Adrenal gland (tissue), 9 donors: ENCODE measurements at regions not wholly inside any gene's neighbourhood (a gene's known extent, or its start where the extent isn't known, plus 50 kb on each side); places are given as distances from the start of the nearest gene placed in this dataset.

ENCODE experiments used
- DNase-seq, 7 donors: peaks; one replicate each; pipeline ENCODE4 v3.0.0-alpha.2; 2019 to 2020
- H3K27ac ChIP-seq, 5 donors: fragments of 200-600 bp; sonication (generic) in 4 of 5; 1 replicate in 3 of 5; 2 replicates in 2 of 5; pipeline versions ENCODE4 v1.5.1 to v1.8.0; 2016 to 2020; ENCODE audit warnings: mild to moderate bottlenecking in 1 of 5
- H3K27me3 ChIP-seq: fragments of 200-600 bp; 2 replicates; pipeline ENCODE4 v1.8.0; 2021
- H3K36me3 ChIP-seq, 2 donors: fragments of 200-600 bp; replicated peaks in 1 of 2; 1 replicate in 1 of 2; 2 replicates in 1 of 2; pipeline versions ENCODE4 v1.5.1 to v1.8.0; 2018 to 2022
- H3K4me1 ChIP-seq, 2 donors: fragments of 200-600 bp; replicated peaks in 1 of 2; 1 replicate in 1 of 2; 2 replicates in 1 of 2; pipeline versions ENCODE4 v1.5.1 to v1.8.0; 2018 to 2021
- H3K4me3 ChIP-seq, 4 donors: fragments of 200-600 bp; sonication (generic) in 3 of 4; one replicate each; pipeline ENCODE4 v1.5.1; 2016 to 2018
- H3K9me3 ChIP-seq, 3 donors: fragments of 200-600 bp; sonication (generic) in 1 of 3; replicated peaks in 1 of 3; 1 replicate in 2 of 3; 2 replicates in 1 of 3; pipeline versions ENCODE4 v1.5.1 to v1.8.0; 2016 to 2021
- POLR2A ChIP-seq, 2 donors: fragments of 450-650 bp; IDR thresholded peaks; one replicate each; pipeline ENCODE4 v1.6.1; 2017; ENCODE audit warnings: antibody characterized with exemption in 2 of 2, mild to moderate bottlenecking in 2 of 2, moderate library complexity in 1 of 2
- WGBS, 4 donors: extraction: QIAGEN DNeasy Blood & Tissue Kit in 2 of 4; methylation state at CpG; one replicate each; pipeline versions ENCODE4 v1.1.5 to v1.1.7; 2013 to 2017; 5-methylcytosine and 5-hydroxymethylcytosine counted together
- intact Hi-C, 2 donors: fragments of 100-400 bp; cut with DNase I; formaldehyde crosslinking; loops; one replicate each; pipeline versions ENCODE4 v1.14.1 to v1.15.0; 2022 to 2023
- TF ChIP-seq, protein P1 (sequence below), 6 experiments: fragments of 450-650 bp in 4 of 6; fragments of 200-600 bp in 2 of 6; sonication (generic) in 1 of 6; IDR thresholded peaks; 1 replicate in 5 of 6; 2 replicates in 1 of 6; pipeline versions ENCODE4 v1.5.1 to v1.8.0; 2016 to 2021; ENCODE audit warnings: antibody characterized with exemption in 6 of 6, mild to moderate bottlenecking in 2 of 6, moderate library complexity in 1 of 6
- donor health status: healthy with polysubstance abuse.
- donor health status: Bipolar disorder and iron deficiency.
- donor health status: DM: yes; HTN: yes; CAD: no.
- donor health status: DM: no; HTN: no; CAD: no.
- donor health status: DM: no; HTN: no; CAD: no.

DNA sequence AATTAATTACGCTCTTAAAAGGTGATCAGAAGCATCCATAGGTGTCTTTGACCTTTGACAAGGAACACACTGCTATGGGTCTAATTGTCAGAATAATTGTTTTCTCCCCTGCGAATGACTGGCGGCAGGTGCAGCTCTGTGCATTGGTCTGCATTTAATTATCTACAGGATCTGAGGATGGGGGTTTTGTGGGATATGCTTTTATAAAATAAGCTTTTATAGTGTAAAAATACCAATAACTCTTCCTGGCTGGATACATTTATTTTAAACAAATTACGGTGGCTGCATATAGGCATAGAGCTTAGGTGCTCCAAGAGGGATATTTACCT lies 201.6 kb upstream of the RGMA start:
- no peak overlapping the region for H3K4me3 ChIP-seq
- H3K36me3 ChIP-seq, result no peaks in the 10 kb centered on the region
- no peaks in the 10 kb centered on the region for H3K9me3 ChIP-seq
- H3K27ac ChIP-seq, result no peak overlapping the region
- 62 to 90% (median 67%) methylated on average over 3 to 4 of the region's 4 CpGs for WGBS, 4 donors
- TF ChIP-seq POLR2A (IDR thresholded peaks at IDR 0.05), result no peak
- TF ChIP-seq, protein P1, sequence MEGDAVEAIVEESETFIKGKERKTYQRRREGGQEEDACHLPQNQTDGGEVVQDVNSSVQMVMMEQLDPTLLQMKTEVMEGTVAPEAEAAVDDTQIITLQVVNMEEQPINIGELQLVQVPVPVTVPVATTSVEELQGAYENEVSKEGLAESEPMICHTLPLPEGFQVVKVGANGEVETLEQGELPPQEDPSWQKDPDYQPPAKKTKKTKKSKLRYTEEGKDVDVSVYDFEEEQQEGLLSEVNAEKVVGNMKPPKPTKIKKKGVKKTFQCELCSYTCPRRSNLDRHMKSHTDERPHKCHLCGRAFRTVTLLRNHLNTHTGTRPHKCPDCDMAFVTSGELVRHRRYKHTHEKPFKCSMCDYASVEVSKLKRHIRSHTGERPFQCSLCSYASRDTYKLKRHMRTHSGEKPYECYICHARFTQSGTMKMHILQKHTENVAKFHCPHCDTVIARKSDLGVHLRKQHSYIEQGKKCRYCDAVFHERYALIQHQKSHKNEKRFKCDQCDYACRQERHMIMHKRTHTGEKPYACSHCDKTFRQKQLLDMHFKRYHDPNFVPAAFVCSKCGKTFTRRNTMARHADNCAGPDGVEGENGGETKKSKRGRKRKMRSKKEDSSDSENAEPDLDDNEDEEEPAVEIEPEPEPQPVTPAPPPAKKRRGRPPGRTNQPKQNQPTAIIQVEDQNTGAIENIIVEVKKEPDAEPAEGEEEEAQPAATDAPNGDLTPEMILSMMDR (IDR thresholded peaks at IDR 0.05), result no peak
- DNase-seq, result no peak
- no peaks in the 10 kb centered on the region for H3K27me3 ChIP-seq
- no peaks in the 10 kb centered on the region for H3K4me1 ChIP-seq
- intact Hi-C loops, result no loop called here

DNA sequence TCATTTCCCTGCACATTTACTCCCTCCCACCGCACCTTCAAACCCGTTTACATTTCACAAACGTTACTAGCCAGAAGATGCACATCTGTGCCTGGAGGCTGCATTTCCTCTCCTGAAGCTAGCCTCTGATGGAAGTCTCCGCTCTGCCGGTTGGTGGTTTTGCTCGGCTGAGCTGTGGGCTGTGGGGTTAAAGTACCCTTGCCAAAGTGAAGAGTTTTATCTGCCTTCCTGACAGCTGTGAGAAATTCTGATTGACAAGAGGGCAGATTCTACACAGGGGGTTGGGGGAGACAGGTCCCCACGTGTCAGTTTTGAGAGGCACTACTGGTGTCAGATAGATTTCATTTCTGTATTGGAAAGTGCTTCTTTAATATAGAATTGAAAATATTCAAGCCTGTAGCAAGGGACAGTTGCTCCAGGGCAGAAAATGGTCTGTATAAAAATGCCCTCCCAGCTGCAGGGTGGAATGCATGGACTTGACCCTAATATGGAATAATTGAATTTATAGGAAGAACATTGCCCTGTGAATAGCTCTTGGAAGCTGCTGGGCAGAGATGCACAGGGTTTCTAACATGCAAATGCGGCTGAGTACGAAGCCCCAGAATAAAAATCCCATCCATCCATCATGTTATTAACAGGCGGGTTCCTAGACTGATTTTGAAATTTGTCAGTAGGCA lies 201.1 kb upstream of the RGMA start:
- no peak for DNase-seq

DNA sequence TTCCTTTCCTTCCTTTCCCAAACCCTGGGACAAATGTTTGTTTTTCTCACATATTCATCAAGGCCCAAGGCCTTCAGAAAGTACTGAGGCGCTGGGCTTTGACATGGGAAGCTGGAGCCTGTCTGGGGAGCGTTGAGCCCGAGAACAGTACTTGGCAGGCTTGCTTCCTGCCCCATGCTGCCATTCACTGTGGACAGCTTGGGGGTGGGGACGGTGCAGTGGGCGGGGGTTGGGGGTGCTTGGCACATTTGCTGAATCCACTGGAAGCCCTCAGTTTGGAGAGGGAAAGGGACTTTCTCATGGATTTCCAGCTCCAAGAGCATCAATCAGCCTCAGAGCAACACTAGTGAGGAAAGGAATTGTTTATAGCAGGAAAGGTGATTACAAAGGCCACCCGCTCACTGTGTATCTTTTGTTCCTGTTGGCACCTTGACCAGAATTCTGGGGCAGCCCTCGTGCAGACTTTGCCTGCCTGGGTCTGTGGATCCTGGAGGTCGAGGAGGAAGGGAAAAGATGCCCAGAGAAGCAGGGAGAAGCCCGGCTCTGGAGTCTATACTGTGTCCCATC lies 199.8 kb upstream of the RGMA start:
- H3K27ac ChIP-seq, result no peak overlapping the region
- intact Hi-C loops, result no loop called here

More for the DNA sequence above, 201.1 kb upstream of the RGMA start:
- H3K9me3 ChIP-seq, result no peaks in the 10 kb centered on the region
- WGBS, 4 donors, result 52 to 61% (median 58%) methylated on average over 10 of the region's 10 CpGs
- TF ChIP-seq POLR2A (IDR thresholded peaks at IDR 0.05), result no peak
- TF ChIP-seq, protein P1 (IDR thresholded peaks at IDR 0.05), result no peak
- no peaks in the 10 kb centered on the region for H3K27me3 ChIP-seq
- H3K4me1 ChIP-seq, result no peaks in the 10 kb centered on the region
- no peak overlapping the region for H3K27ac ChIP-seq
- H3K4me3 ChIP-seq, result no peak overlapping the region
- no peaks in the 10 kb centered on the region for H3K36me3 ChIP-seq
- intact Hi-C loops, result no loop called here

DNA sequence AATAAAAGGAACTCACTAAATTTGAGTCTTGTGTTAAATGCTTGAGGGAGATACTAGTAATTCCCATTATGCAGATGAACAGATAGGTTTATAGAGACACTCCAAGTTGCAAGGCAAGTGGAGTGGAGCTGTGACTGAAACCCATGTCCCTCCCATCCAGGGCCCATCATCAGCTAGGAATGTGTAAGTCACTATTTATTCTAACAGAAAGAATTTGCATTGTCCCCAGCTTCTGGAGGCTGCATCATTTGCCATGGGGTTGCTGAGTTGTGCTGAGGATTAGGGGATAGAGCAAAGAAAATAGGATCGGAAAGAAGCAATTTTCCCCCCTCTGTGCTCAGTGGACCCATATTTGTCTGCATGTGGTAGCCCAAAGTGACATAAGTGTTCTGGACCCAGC lies 197.4 kb upstream of the RGMA start:
- Histone ChIP-seq H3K4me3 (no peak overlapping the region), H3K4me1 (no peaks in the 10 kb centered on the region), H3K27ac (no peak overlapping the region), H3K27me3 (no peaks in the 10 kb centered on the region), H3K9me3 (no peaks in the 10 kb centered on the region), H3K36me3 (no peaks in the 10 kb centered on the region)
- WGBS, 4 donors, result 9 to 91% (median 72%) methylated on average over 1 of the region's 1 CpG
- TF ChIP-seq, protein P1 (IDR thresholded peaks at IDR 0.05), result no peak
- no peak for TF ChIP-seq POLR2A (IDR thresholded peaks at IDR 0.05)
- peak in 1 of 7 donors; percentile 2 for DNase-seq
- intact Hi-C loops, result no loop called here

More for the DNA sequence above, 199.8 kb upstream of the RGMA start:
- Histone ChIP-seq H3K36me3 (no peaks in the 10 kb centered on the region), H3K4me1 (no peaks in the 10 kb centered on the region), H3K9me3 (no peaks in the 10 kb centered on the region), H3K4me3 (no peak overlapping the region), H3K27me3 (no peaks in the 10 kb centered on the region)
- no peak for DNase-seq
- 51 to 56% (median 52%) methylated on average over 8 to 9 of the region's 9 CpGs for WGBS, 4 donors
- TF ChIP-seq POLR2A (IDR thresholded peaks at IDR 0.05), result no peak
- TF ChIP-seq, protein P1 (IDR thresholded peaks at IDR 0.05), result no peak
